GM12872 (cell line): ENCODE measurements at regions not wholly inside any gene's neighbourhood (a gene's known extent, or its start where the extent isn't known, plus 50 kb on each side); places are given as distances from the start of the nearest gene placed in this dataset.

Source experiments
- TF ChIP-seq, protein P1 (sequence below): IDR thresholded peaks from 3 replicates; pipeline ENCODE4 v1.5.1; 2011; ENCODE audit warnings: low read depth, mild to moderate bottlenecking, low read length, moderate library complexity; ENCODE audit not compliant: insufficient read depth

GRCh38 chr11:129576652-129577051 lies 201.0 kb downstream of the BARX2 start:
- TF ChIP-seq, protein P1, sequence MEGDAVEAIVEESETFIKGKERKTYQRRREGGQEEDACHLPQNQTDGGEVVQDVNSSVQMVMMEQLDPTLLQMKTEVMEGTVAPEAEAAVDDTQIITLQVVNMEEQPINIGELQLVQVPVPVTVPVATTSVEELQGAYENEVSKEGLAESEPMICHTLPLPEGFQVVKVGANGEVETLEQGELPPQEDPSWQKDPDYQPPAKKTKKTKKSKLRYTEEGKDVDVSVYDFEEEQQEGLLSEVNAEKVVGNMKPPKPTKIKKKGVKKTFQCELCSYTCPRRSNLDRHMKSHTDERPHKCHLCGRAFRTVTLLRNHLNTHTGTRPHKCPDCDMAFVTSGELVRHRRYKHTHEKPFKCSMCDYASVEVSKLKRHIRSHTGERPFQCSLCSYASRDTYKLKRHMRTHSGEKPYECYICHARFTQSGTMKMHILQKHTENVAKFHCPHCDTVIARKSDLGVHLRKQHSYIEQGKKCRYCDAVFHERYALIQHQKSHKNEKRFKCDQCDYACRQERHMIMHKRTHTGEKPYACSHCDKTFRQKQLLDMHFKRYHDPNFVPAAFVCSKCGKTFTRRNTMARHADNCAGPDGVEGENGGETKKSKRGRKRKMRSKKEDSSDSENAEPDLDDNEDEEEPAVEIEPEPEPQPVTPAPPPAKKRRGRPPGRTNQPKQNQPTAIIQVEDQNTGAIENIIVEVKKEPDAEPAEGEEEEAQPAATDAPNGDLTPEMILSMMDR: no peak

DNA sequence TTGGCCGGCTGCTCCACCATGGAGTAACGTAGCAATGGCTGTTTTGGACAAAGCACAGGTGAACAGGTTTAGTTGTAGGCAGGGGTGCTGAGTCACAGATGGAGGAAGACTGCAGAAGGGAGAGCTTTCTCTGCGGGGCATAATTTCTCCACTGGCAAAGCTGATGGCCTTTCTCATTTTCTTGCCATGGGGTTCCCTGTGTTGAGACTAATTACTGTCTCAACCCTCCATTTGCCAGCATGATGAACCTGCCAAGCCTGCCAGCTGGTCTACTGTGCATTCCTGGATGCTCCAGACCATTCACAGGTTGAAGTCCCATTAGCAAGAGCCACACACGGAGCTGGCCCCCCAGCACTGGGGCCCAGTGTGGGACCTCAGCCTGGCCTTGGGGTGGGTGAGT lies 202.4 kb downstream of the BARX2 start:
- TF ChIP-seq, protein P1: no peak

DNA sequence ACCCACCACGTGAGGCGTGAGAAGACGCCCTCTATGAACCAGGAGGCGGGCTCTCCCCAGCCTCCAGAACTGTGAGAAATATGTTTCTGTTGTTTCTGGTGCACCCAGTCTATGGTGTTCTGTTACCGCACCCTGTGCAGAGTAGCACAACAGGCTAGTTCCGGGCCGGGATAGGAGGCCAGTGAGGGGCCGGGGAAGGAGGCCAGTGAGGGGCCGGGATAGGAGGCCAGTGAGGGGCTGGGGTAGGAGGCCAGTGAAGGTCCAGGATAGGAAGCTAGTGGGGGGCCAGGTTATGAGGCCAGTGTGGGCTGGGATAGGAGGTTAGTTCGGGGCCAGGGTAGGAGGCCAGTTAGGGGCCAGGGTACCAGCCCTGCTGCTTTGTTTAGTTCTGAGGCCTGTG lies 204.6 kb downstream of the BARX2 start:
- TF ChIP-seq, protein P1: no peak

GRCh38 chr11:129584316-129584715 lies 208.7 kb downstream of the BARX2 start:
- TF ChIP-seq, protein P1: no peak

GRCh38 chr11:129589190-129589860 lies 213.7 kb downstream of the BARX2 start:
- TF ChIP-seq, protein P1: no peak

DNA sequence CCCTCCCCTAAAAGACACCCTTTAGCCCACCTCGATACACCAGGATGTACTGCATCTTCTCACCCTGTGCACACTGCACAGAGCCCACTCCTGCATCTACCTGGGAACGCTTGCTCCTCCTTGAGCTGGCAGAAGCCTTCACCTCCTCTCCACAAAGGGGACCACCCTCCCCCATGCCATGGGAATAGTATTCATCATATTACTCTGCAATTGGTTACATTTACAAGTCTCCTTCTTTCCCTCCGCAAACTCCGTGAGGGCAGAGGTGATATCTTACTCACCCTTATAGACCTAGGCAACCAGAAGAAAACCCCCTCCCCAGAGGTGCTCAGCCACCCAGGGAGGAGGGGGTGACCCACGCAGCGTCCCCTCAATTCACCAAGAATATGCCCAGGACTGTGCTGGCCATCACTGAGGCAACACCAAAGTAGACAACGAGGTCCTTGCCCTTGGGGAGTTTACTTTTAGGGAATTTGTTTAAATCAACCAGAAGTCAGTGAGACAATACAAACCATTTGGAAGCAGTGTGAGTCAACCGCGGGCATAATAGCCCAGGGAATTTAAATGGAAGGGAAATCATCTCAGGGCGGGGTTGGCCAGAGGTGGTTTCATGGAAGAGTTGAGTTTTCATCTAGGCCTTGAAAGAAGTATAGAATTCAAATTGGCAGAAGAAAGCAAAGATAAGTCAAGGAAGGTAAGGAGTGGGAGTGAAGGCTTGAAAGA lies 214.5 kb downstream of the BARX2 start:
- TF ChIP-seq, protein P1: no peak

- TF ChIP-seq, protein P1: no peak
Measured at GRCh38 chr11:129590753-129591475, 215.3 kb downstream of the BARX2 start.
